MM.1S (cell line): ENCODE measurements at regions not wholly inside any gene's neighbourhood (a gene's known extent, or its start where the extent isn't known, plus 50 kb on each side); places are given as distances from the start of the nearest gene placed in this dataset.

ENCODE experiments used
- DNase-seq: peaks from one replicate; pipeline ENCODE4 v3.0.0-alpha.2; 2015
- H2AFZ ChIP-seq: fragments of 300-600 bp; sonication (generic); 2 replicates; pipeline ENCODE4 v1.6.0; 2016; ENCODE audit warnings: antibody characterized with exemption, low read length
- H3F3A ChIP-seq: fragments of 300-600 bp; sonication (generic); 2 replicates; pipeline ENCODE4 v1.6.1; 2016; ENCODE audit warnings: mild to moderate bottlenecking, antibody characterized with exemption, low read length, moderate library complexity, mixed read lengths; ENCODE audit not compliant: insufficient read depth
- H3K27ac ChIP-seq: fragments of 300-600 bp; sonication (generic); 2 replicates; pipeline ENCODE4 v1.5.1; 2016; ENCODE audit warnings: mild to moderate bottlenecking, low read length
- H3K27me3 ChIP-seq: fragments of 300-600 bp; sonication (generic); replicated peaks from 2 replicates; pipeline ENCODE4 v1.6.0; 2016; ENCODE audit warnings: low read length; ENCODE audit not compliant: insufficient read depth
- H3K36me3 ChIP-seq: fragments of 300-600 bp; sonication (generic); replicated peaks from 2 replicates; pipeline ENCODE4 v1.6.1; 2016; ENCODE audit warnings: mild to moderate bottlenecking, low read length, mixed read lengths; ENCODE audit not compliant: insufficient read depth
- H3K4me1 ChIP-seq: fragments of 300-600 bp; sonication (generic); 2 replicates; pipeline ENCODE4 v1.6.1; 2016; ENCODE audit warnings: low read length, mixed read lengths
- H3K4me2 ChIP-seq: fragments of 300-600 bp; sonication (generic); 2 replicates; pipeline ENCODE4 v1.6.0; 2016; ENCODE audit warnings: low read depth, low read length
- H3K4me3 ChIP-seq: fragments of 300-600 bp; sonication (generic); 2 replicates; pipeline ENCODE4 v1.5.1; 2016; ENCODE audit warnings: low read length, mixed read lengths
- H3K79me2 ChIP-seq: fragments of 300-600 bp; sonication (generic); 2 replicates; pipeline ENCODE4 v1.6.1; 2016; ENCODE audit warnings: mixed run types, low read length, mixed read lengths
- H3K9ac ChIP-seq: fragments of 300-600 bp; sonication (generic); 2 replicates; pipeline ENCODE4 v1.6.1; 2016; ENCODE audit warnings: low read length, mixed read lengths
- H3K9me2 ChIP-seq: fragments of 300-600 bp; sonication (generic); replicated peaks from 2 replicates; pipeline ENCODE4 v1.6.1; 2016; ENCODE audit warnings: mild to moderate bottlenecking, low read length, mixed read lengths; ENCODE audit not compliant: insufficient read depth
- H3K9me3 ChIP-seq: fragments of 300-600 bp; sonication (generic); replicated peaks from 2 replicates; pipeline ENCODE4 v1.6.1; 2016; ENCODE audit warnings: mild to moderate bottlenecking, low read length, mixed read lengths; ENCODE audit not compliant: insufficient read depth
- H4K20me1 ChIP-seq: fragments of 300-600 bp; sonication (generic); 2 replicates; pipeline ENCODE4 v1.6.1; 2016; ENCODE audit warnings: mild to moderate bottlenecking, low read length, moderate library complexity, mixed read lengths; ENCODE audit not compliant: insufficient read depth
- CTCF ChIP-seq: fragments of 300-600 bp; sonication (generic); IDR thresholded peaks from 2 replicates; pipeline ENCODE4 v1.5.1; 2016; ENCODE audit warnings: antibody characterized with exemption, low read length, mixed read lengths
- EZH2 ChIP-seq: fragments of 300-600 bp; sonication (generic); optimal IDR thresholded peaks from 2 replicates; pipeline ENCODE3; 2017; ENCODE audit warnings: low read depth, mild to moderate bottlenecking, antibody characterized with exemption, low read length, mixed read lengths
- EZH2phosphoT487 ChIP-seq: fragments of 300-600 bp; sonication (generic); IDR thresholded peaks from 2 replicates; pipeline ENCODE4 v1.6.1; 2018; ENCODE audit warnings: antibody characterized with exemption, low read length

- no peaks in the 10 kb centered on the region for H4K20me1 ChIP-seq
- H3K4me2 ChIP-seq, result no peak overlapping the region
- DNase-seq, result no peak
- no peak overlapping the region for H3K27ac ChIP-seq
- H3K4me1 ChIP-seq, result no peaks in the 10 kb centered on the region
- H3K4me3 ChIP-seq, result no peak overlapping the region
- TF ChIP-seq EZH2phosphoT487 (no peak), CTCF (no peak), EZH2 (no peak)
- no peaks in the 10 kb centered on the region for H3K27me3 ChIP-seq
- no peaks in the 10 kb centered on the region for H3F3A ChIP-seq
- H3K9me2 ChIP-seq, result no peaks in the 10 kb centered on the region
- H2AFZ ChIP-seq, result no peak overlapping the region
- no peak overlapping the region for H3K9ac ChIP-seq
- no peaks in the 10 kb centered on the region for H3K36me3 ChIP-seq
- H3K79me2 ChIP-seq, result no peaks in the 10 kb centered on the region
- no peaks in the 10 kb centered on the region for H3K9me3 ChIP-seq
These were observed 227.7 kb downstream of the SKIDA1 start for GRCh38 chr10:21297603-21298383.

GRCh38 chr10:21296575-21297355 is 228.7 kb downstream of the SKIDA1 start:
- no peak overlapping the region for H3K27ac ChIP-seq
- H3K4me1 ChIP-seq, result no peaks in the 10 kb centered on the region
- H2AFZ ChIP-seq, result no peak overlapping the region
- H3F3A ChIP-seq, result no peaks in the 10 kb centered on the region
- H3K4me2 ChIP-seq, result no peak overlapping the region
- H3K9me2 ChIP-seq, result no peaks in the 10 kb centered on the region
- DNase-seq, result no peak
- H3K9ac ChIP-seq, result no peak overlapping the region
- H3K79me2 ChIP-seq, result no peaks in the 10 kb centered on the region
- H4K20me1 ChIP-seq, result no peaks in the 10 kb centered on the region
- TF ChIP-seq CTCF (no peak), EZH2phosphoT487 (no peak), EZH2 (no peak)
- H3K4me3 ChIP-seq, result no peak overlapping the region
- no peaks in the 10 kb centered on the region for H3K36me3 ChIP-seq
- H3K9me3 ChIP-seq, result no peaks in the 10 kb centered on the region
- H3K27me3 ChIP-seq, result no peaks in the 10 kb centered on the region

GRCh38 chr10:21293518-21294356 is 231.7 kb downstream of the SKIDA1 start:
- TF ChIP-seq EZH2phosphoT487 (no peak), EZH2 (no peak), CTCF (no peak)
- DNase-seq, result no peak
- H3K4me2 ChIP-seq, result no peak overlapping the region
- no peaks in the 10 kb centered on the region for H3K9me3 ChIP-seq
- H3F3A ChIP-seq, result no peaks in the 10 kb centered on the region
- no peak overlapping the region for H2AFZ ChIP-seq
- H3K9me2 ChIP-seq, result no peaks in the 10 kb centered on the region
- no peaks in the 10 kb centered on the region for H4K20me1 ChIP-seq
- H3K4me1 ChIP-seq, result no peaks in the 10 kb centered on the region
- H3K9ac ChIP-seq, result no peak overlapping the region
- no peaks in the 10 kb centered on the region for H3K36me3 ChIP-seq
- no peak overlapping the region for H3K4me3 ChIP-seq
- H3K27ac ChIP-seq, result no peak overlapping the region
- no peaks in the 10 kb centered on the region for H3K27me3 ChIP-seq
- H3K79me2 ChIP-seq, result no peaks in the 10 kb centered on the region
